Liver (tissue), 8 donors: ENCODE measurements at regions not wholly inside any gene's neighbourhood (a gene's known extent, or its start where the extent isn't known, plus 50 kb on each side); places are given as distances from the start of the nearest gene placed in this dataset.

ENCODE experiments used
- DNase-seq: peaks from one replicate; pipeline ENCODE4 v3.0.0-alpha.2; 2017; ENCODE audit warnings: low spot score
- H3K27ac ChIP-seq, 2 donors: one replicate each; pipeline ENCODE4 v1.7.0; 2013; ENCODE audit warnings: inconsistent platforms in 2 of 2, low read length in 2 of 2, control low read depth in 1 of 2, low read depth in 1 of 2, mild to moderate bottlenecking in 1 of 2
- H3K27me3 ChIP-seq, 4 donors: one replicate each; pipeline versions ENCODE4 v1.6.1 to v1.7.0; 2013; ENCODE audit warnings: low read length in 3 of 4, inconsistent platforms in 1 of 4, mild to moderate bottlenecking in 1 of 4, moderate library complexity in 1 of 4; ENCODE audit not compliant: control insufficient read depth in 4 of 4, insufficient read depth in 4 of 4
- H3K36me3 ChIP-seq, 4 donors: one replicate each; pipeline versions ENCODE4 v1.6.1 to v1.7.0; 2013; ENCODE audit warnings: low read length in 3 of 4, mild to moderate bottlenecking in 3 of 4, low read depth in 1 of 4, moderate library complexity in 1 of 4; ENCODE audit not compliant: control insufficient read depth in 4 of 4, insufficient read depth in 3 of 4
- H3K4me1 ChIP-seq, 4 donors: one replicate each; pipeline versions ENCODE4 v1.6.1 to v1.7.0; 2013; ENCODE audit warnings: low read length in 3 of 4, mild to moderate bottlenecking in 3 of 4, moderate library complexity in 1 of 4; ENCODE audit not compliant: control insufficient read depth in 4 of 4, insufficient read depth in 4 of 4
- H3K4me3 ChIP-seq, 3 donors: one replicate each; pipeline versions ENCODE4 v1.6.1 to v1.7.0; 2013; ENCODE audit warnings: low read length in 3 of 3, control low read depth in 1 of 3, low read depth in 1 of 3, mild to moderate bottlenecking in 1 of 3
- H3K9ac ChIP-seq, 2 donors: one replicate each; pipeline ENCODE4 v1.7.0; 2013; ENCODE audit warnings: low read length in 2 of 2, mild to moderate bottlenecking in 2 of 2, moderate library complexity in 2 of 2, control low read depth in 1 of 2, low read depth in 1 of 2
- H3K9me3 ChIP-seq, 4 donors: one replicate each; pipeline versions ENCODE4 v1.6.1 to v1.7.0; 2013; ENCODE audit warnings: low read length in 3 of 4; ENCODE audit not compliant: control insufficient read depth in 4 of 4
- EGR1 ChIP-seq, 2 donors: IDR thresholded peaks; 2 replicates each; pipeline ENCODE4 v1.6.1; 2016 to 2018; ENCODE audit warnings: antibody characterized with exemption in 2 of 2, low read depth in 2 of 2
- FOXA1 ChIP-seq: IDR thresholded peaks from 2 replicates; pipeline ENCODE4 v1.6.1; 2016; ENCODE audit warnings: antibody characterized with exemption
- FOXA2 ChIP-seq: IDR thresholded peaks from 2 replicates; pipeline ENCODE4 v1.6.1; 2016; ENCODE audit warnings: antibody characterized with exemption
- HNF4G ChIP-seq: IDR thresholded peaks from 2 replicates; pipeline ENCODE4 v1.6.1; 2016; ENCODE audit warnings: antibody characterized with exemption
- JUND ChIP-seq, 2 donors: IDR thresholded peaks; 2 replicates each; pipeline ENCODE4 v1.6.1; 2016; ENCODE audit warnings: antibody characterized with exemption in 2 of 2
- NR2F2 ChIP-seq: IDR thresholded peaks from 2 replicates; pipeline ENCODE4 v1.6.1; 2016; ENCODE audit warnings: antibody characterized with exemption
- RAD21 ChIP-seq, 2 donors: IDR thresholded peaks; 2 replicates each; pipeline ENCODE4 v1.6.1; 2016; ENCODE audit warnings: antibody characterized with exemption in 2 of 2, mild to moderate bottlenecking in 2 of 2
- RXRA ChIP-seq, 2 donors: IDR thresholded peaks; 2 replicates each; pipeline ENCODE4 v1.6.1; 2017 to 2018; ENCODE audit warnings: antibody characterized with exemption in 2 of 2, mild to moderate bottlenecking in 1 of 2
- SP1 ChIP-seq: IDR thresholded peaks from 2 replicates; pipeline ENCODE4 v1.6.1; 2018; ENCODE audit warnings: antibody characterized with exemption, mild to moderate bottlenecking
- TAF1 ChIP-seq: conservative IDR thresholded peaks from 2 replicates; pipeline ENCODE4 v1.6.1; 2016; ENCODE audit warnings: antibody characterized with exemption, mild to moderate bottlenecking
- YY1 ChIP-seq: IDR thresholded peaks from 2 replicates; pipeline ENCODE4 v1.6.1; 2016; ENCODE audit warnings: antibody characterized with exemption, mild to moderate bottlenecking
- WGBS: extraction: QIAGEN DNeasy Blood & Tissue Kit; methylation state at CpG from one replicate; pipeline ENCODE4 v1.1.7; 2013; 5-methylcytosine and 5-hydroxymethylcytosine counted together
- TF ChIP-seq, protein P1 (sequence below): IDR thresholded peaks from 2 replicates; pipeline ENCODE4 v1.6.1; 2016; ENCODE audit warnings: antibody characterized with exemption
- TF ChIP-seq, protein P2 (sequence below): fragments of 150-350 bp; IDR thresholded peaks from 2 replicates; pipeline ENCODE4 v1.5.1; 2017; ENCODE audit warnings: improper control_type of control experiment, low read depth, low read length; ENCODE audit not compliant: missing input control
- TF ChIP-seq, protein P3 (sequence below): IDR thresholded peaks from 2 replicates; pipeline ENCODE4 v1.6.1; 2016; ENCODE audit warnings: antibody characterized with exemption
- TF ChIP-seq, protein P4 (sequence below): IDR thresholded peaks from 2 replicates; pipeline ENCODE4 v1.6.1; 2016; ENCODE audit warnings: antibody characterized with exemption
- donor health status: healthy.
- donor health status: healthy.
- donor health status: healthy.
- donor health status: healthy.
- donor health status: healthy.

DNA sequence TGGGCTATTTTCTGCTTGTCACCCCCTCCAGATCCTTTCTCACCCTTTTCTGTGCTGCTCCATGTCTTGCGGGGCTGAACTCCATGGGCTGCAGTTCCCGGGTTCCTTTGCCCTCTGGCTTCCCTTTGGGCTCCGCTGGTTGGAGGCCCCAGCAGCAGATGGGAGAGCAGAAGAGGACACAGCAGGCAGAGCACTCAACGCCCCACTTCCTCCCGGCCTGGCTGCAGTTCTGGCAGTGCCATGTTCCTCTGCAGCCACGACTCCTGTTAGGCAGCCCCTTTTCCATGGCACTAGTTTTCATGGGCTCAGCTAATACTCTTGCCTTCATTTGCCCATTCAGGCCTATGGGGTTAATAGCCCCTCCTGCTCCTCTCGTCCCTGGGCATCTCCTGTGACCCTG is 127.1 kb downstream of the TENT5C start:
- Histone ChIP-seq H3K4me3 (no peak overlapping the region), H3K4me1 (peaks cover 0 to 4% (median 2%) of the 10 kb centered on the region in 4 donors), H3K9me3 (peaks cover 0 to 1% (median 0%) of the 10 kb centered on the region in 4 donors), H3K27me3 (no peaks in the 10 kb centered on the region), H3K9ac (no peak overlapping the region), H3K36me3 (no peaks in the 10 kb centered on the region), H3K27ac (no peak overlapping the region)
- TF ChIP-seq FOXA1 (no peak), HNF4G (no peak), JUND (IDR thresholded peaks at IDR 0.05) (no peak), EGR1 (IDR thresholded peaks at IDR 0.05; ENCODE audit: low read depth in 2 of 2) (no peak), FOXA2 (no peak), SP1 (no peak), RXRA (IDR thresholded peaks at IDR 0.05) (no peak), RAD21 (IDR thresholded peaks at IDR 0.05) (no peak), TAF1 (no peak)
- TF ChIP-seq, protein P1, sequence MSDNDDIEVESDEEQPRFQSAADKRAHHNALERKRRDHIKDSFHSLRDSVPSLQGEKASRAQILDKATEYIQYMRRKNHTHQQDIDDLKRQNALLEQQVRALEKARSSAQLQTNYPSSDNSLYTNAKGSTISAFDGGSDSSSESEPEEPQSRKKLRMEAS: no peak
- TF ChIP-seq, protein P2, sequence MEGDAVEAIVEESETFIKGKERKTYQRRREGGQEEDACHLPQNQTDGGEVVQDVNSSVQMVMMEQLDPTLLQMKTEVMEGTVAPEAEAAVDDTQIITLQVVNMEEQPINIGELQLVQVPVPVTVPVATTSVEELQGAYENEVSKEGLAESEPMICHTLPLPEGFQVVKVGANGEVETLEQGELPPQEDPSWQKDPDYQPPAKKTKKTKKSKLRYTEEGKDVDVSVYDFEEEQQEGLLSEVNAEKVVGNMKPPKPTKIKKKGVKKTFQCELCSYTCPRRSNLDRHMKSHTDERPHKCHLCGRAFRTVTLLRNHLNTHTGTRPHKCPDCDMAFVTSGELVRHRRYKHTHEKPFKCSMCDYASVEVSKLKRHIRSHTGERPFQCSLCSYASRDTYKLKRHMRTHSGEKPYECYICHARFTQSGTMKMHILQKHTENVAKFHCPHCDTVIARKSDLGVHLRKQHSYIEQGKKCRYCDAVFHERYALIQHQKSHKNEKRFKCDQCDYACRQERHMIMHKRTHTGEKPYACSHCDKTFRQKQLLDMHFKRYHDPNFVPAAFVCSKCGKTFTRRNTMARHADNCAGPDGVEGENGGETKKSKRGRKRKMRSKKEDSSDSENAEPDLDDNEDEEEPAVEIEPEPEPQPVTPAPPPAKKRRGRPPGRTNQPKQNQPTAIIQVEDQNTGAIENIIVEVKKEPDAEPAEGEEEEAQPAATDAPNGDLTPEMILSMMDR: no peak
- TF ChIP-seq, protein P3, sequence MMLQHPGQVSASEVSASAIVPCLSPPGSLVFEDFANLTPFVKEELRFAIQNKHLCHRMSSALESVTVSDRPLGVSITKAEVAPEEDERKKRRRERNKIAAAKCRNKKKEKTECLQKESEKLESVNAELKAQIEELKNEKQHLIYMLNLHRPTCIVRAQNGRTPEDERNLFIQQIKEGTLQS: no peak
- TF ChIP-seq, protein P4, sequence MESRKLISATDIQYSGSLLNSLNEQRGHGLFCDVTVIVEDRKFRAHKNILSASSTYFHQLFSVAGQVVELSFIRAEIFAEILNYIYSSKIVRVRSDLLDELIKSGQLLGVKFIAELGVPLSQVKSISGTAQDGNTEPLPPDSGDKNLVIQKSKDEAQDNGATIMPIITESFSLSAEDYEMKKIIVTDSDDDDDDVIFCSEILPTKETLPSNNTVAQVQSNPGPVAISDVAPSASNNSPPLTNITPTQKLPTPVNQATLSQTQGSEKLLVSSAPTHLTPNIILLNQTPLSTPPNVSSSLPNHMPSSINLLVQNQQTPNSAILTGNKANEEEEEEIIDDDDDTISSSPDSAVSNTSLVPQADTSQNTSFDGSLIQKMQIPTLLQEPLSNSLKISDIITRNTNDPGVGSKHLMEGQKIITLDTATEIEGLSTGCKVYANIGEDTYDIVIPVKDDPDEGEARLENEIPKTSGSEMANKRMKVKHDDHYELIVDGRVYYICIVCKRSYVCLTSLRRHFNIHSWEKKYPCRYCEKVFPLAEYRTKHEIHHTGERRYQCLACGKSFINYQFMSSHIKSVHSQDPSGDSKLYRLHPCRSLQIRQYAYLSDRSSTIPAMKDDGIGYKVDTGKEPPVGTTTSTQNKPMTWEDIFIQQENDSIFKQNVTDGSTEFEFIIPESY: no peak
- DNase-seq: no peak
- 93% methylated on average over 7 of the region's 7 CpGs for WGBS

DNA sequence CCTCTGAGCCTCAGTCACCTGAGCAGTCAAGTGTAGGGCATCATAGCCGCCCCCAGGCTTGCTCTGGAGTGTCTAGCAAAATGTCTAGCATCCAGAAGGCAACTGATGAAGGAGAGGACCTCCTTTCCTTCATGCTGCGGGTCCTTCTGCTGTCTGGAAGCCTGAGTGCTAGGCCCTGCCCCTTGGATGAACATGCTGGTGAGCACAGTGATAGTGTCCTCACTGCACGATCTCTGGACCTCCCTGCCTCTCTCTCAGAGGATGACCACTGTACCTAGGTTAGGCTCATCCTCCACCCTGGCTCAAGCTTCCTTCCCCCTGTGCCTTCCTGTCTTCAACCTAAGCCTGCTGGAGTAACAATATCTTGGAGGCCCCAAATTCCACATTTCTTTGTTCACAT is 128.6 kb downstream of the TENT5C start:
- H3K4me1 ChIP-seq: peaks cover 0 to 4% (median 2%) of the 10 kb centered on the region in 4 donors
- H3K9ac ChIP-seq: no peak overlapping the region
- DNase-seq: no peak
- TF ChIP-seq FOXA1 (no peak), FOXA2 (no peak), NR2F2 (no peak), SP1 (no peak), TAF1 (no peak), RXRA (IDR thresholded peaks at IDR 0.05) (no peak), YY1 (no peak), HNF4G (no peak)
- TF ChIP-seq, protein P2: no peak
- TF ChIP-seq, protein P3: no peak
- TF ChIP-seq, protein P4: no peak
- 76% methylated on average over 3 of the region's 3 CpGs for WGBS
- no peaks in the 10 kb centered on the region for H3K9me3 ChIP-seq
- H3K4me3 ChIP-seq: no peak overlapping the region
- H3K36me3 ChIP-seq: no peaks in the 10 kb centered on the region
- H3K27me3 ChIP-seq: no peaks in the 10 kb centered on the region
- no peak overlapping the region for H3K27ac ChIP-seq
